PFSK-1 (cell line): ENCODE measurements at regions not wholly inside any gene's neighbourhood (a gene's known extent, or its start where the extent isn't known, plus 50 kb on each side); places are given as distances from the start of the nearest gene placed in this dataset.

ENCODE experiments used
- POLR2AphosphoS5 ChIP-seq: IDR thresholded peaks from 2 replicates; pipeline ENCODE4 v1.6.1; 2012; ENCODE audit warnings: low read depth, mild to moderate bottlenecking, control low read depth, low read length, moderate library complexity
- SIN3A ChIP-seq: IDR thresholded peaks from 2 replicates; pipeline ENCODE4 v1.6.1; 2012; ENCODE audit warnings: mild to moderate bottlenecking, low read length, moderate library complexity, borderline replicate concordance; ENCODE audit not compliant: insufficient read depth

GRCh38 chr1:238517711-238518110, 627.0 kb upstream of the ZP4 start:
- TF ChIP-seq POLR2AphosphoS5, result no peak
- no peak for TF ChIP-seq SIN3A
